HUES64 (cell line): ENCODE measurements at regions not wholly inside any gene's neighbourhood (a gene's known extent, or its start where the extent isn't known, plus 50 kb on each side); places are given as distances from the start of the nearest gene placed in this dataset.

ENCODE experiments used
- H3K27ac ChIP-seq: 2 replicates; pipeline ENCODE4 v1.7.0; 2013; ENCODE audit warnings: low read depth, low read length, inconsistent platforms
- H3K27me3 ChIP-seq: 2 replicates; pipeline ENCODE4 v1.6.1; 2013; ENCODE audit warnings: mild to moderate bottlenecking, low read length; ENCODE audit not compliant: insufficient read depth
- H3K36me3 ChIP-seq: 2 replicates; pipeline ENCODE4 v1.6.1; 2013; ENCODE audit warnings: mild to moderate bottlenecking, low read length; ENCODE audit not compliant: insufficient read depth
- H3K4me1 ChIP-seq: 2 replicates; pipeline ENCODE4 v1.6.1; 2013; ENCODE audit warnings: mild to moderate bottlenecking, low read length, moderate library complexity; ENCODE audit not compliant: insufficient read depth
- H3K4me3 ChIP-seq: 2 replicates; pipeline ENCODE4 v1.5.1; 2013; ENCODE audit warnings: mild to moderate bottlenecking, low read length, moderate library complexity
- H3K9ac ChIP-seq: 2 replicates; pipeline ENCODE4 v1.6.1; 2013; ENCODE audit warnings: mild to moderate bottlenecking, low read depth, low read length
- H3K9me3 ChIP-seq: 2 replicates; pipeline ENCODE4 v1.6.1; 2013; ENCODE audit warnings: low read depth, low read length; ENCODE audit not compliant: insufficient read depth
- WGBS: fragments of 150-250, 120-280 bp; methylation state at CpG from one replicate; pipeline ENCODE4 v1.1.7; 2013; ENCODE audit warnings: missing lambda C conversion rate; 5-methylcytosine and 5-hydroxymethylcytosine counted together

GRCh38 chr6:23498013-23498412 lies 628.0 kb upstream of the NRSN1 start:
- H3K36me3 ChIP-seq: no peaks in the 10 kb centered on the region
- 93% methylated on average over 4 of the region's 4 CpGs for WGBS
- H3K27me3 ChIP-seq: no peaks in the 10 kb centered on the region
- no peak overlapping the region for H3K9ac ChIP-seq
- H3K9me3 ChIP-seq: no peaks in the 10 kb centered on the region
- H3K27ac ChIP-seq: no peak overlapping the region
- H3K4me1 ChIP-seq: no peaks in the 10 kb centered on the region
- no peak overlapping the region for H3K4me3 ChIP-seq

- no peaks in the 10 kb centered on the region for H3K9me3 ChIP-seq
- H3K27ac ChIP-seq: no peak overlapping the region
- H3K4me1 ChIP-seq: no peaks in the 10 kb centered on the region
- no CpG with 5 or more reads among the region's 1 CpG for WGBS
- H3K9ac ChIP-seq: no peak overlapping the region
- no peak overlapping the region for H3K4me3 ChIP-seq
- H3K27me3 ChIP-seq: no peaks in the 10 kb centered on the region
- no peaks in the 10 kb centered on the region for H3K36me3 ChIP-seq
Observed at GRCh38 chr6:23499549-23499948, 626.5 kb upstream of the NRSN1 start.

GRCh38 chr6:23503173-23503572 lies 622.8 kb upstream of the NRSN1 start:
- H3K36me3 ChIP-seq: no peaks in the 10 kb centered on the region
- 100% methylated on average over 1 of the region's 1 CpG for WGBS
- no peak overlapping the region for H3K27ac ChIP-seq
- no peaks in the 10 kb centered on the region for H3K27me3 ChIP-seq
- no peak overlapping the region for H3K9ac ChIP-seq
- no peaks in the 10 kb centered on the region for H3K9me3 ChIP-seq
- no peak overlapping the region for H3K4me3 ChIP-seq
- H3K4me1 ChIP-seq: no peaks in the 10 kb centered on the region

DNA sequence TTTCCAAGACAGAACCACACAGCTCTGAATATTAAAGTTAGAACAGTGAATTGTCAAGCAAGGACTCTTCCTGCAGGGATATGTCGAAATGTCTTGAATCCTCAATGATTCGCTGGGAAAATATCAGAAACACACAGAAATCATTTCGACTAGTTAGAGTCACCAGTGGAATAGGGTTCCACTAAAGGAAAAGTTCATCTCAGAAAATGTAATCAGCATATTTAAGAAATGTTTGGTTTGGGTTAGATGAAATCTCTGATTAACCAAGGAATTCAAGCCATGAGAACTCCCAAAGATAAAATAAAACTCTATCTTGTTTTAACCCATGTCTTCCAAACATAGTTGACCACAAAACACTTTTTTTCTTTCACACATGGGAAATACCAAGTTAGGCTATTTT lies 621.0 kb upstream of the NRSN1 start:
- no peak overlapping the region for H3K9ac ChIP-seq
- no peak overlapping the region for H3K4me3 ChIP-seq
- no peaks in the 10 kb centered on the region for H3K9me3 ChIP-seq
- WGBS: 96% methylated on average over 3 of the region's 3 CpGs
- H3K36me3 ChIP-seq: no peaks in the 10 kb centered on the region
- no peak overlapping the region for H3K27ac ChIP-seq
- H3K27me3 ChIP-seq: no peaks in the 10 kb centered on the region
- H3K4me1 ChIP-seq: 0 out of 2 replicates have a peak, but pooled peaks cover 1% of the 10 kb centered on the region

- H3K36me3 ChIP-seq: no peaks in the 10 kb centered on the region
- H3K27ac ChIP-seq: no peak overlapping the region
- no peaks in the 10 kb centered on the region for H3K9me3 ChIP-seq
- H3K27me3 ChIP-seq: no peaks in the 10 kb centered on the region
- H3K9ac ChIP-seq: no peak overlapping the region
- peaks cover 16% of the 10 kb centered on the region for H3K4me1 ChIP-seq
- H3K4me3 ChIP-seq: no peak overlapping the region
- WGBS: no CpG with 5 or more reads among the region's 2 CpGs
Observed at GRCh38 chr6:23510778-23511510, 615.1 kb upstream of the NRSN1 start.

DNA sequence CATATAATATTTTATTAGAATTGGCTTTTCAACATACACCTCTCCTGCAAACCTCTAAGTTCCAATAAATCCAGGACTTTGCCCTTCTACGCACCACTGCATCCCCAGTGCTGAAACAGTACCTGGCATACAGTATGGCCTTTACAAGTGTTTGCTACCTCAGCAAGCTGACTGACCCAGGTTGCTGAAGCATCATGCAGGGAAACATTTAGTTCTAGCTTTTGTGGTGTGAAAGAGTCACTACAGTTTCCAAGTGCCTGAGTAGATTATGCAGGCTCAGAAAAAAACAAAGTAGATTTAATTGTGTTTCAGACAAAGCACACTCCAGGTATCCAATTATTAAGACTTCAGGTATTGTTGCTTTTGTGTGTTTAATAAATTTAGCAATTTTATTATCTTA lies 614.2 kb upstream of the NRSN1 start:
- H3K27me3 ChIP-seq: no peaks in the 10 kb centered on the region
- no peaks in the 10 kb centered on the region for H3K36me3 ChIP-seq
- H3K4me3 ChIP-seq: no peak overlapping the region
- H3K9ac ChIP-seq: no peak overlapping the region
- H3K27ac ChIP-seq: no peak overlapping the region
- 97% methylated on average over 1 of the region's 1 CpG for WGBS
- H3K4me1 ChIP-seq: peaks cover 16% of the 10 kb centered on the region
- H3K9me3 ChIP-seq: no peaks in the 10 kb centered on the region

DNA sequence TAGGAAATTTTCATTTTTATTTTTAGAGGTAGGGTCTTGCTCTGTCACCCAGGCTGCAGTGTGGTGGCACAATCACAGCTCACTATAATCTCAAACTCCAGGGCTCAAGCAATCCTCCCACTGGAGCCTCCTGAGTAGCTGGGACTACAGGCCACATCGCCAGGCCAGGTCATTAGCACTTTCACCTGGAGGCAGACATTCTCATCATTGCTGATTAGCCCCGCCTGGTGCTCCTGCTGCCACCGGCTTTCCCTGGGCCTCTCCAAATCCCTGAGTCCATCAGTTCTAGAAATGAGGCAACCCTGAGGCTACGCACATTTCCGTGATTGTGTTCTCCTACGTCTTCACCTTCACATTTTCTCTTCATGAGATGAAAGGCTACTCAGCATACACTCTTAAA lies 607.7 kb upstream of the NRSN1 start:
- no peak overlapping the region for H3K27ac ChIP-seq
- H3K27me3 ChIP-seq: no peaks in the 10 kb centered on the region
- no peak overlapping the region for H3K9ac ChIP-seq
- no peaks in the 10 kb centered on the region for H3K36me3 ChIP-seq
- peaks cover 10% of the 10 kb centered on the region; the same call in 1 of the 2 replicates for H3K4me1 ChIP-seq
- no peak overlapping the region for H3K4me3 ChIP-seq
- WGBS: 81% methylated on average over 6 of the region's 6 CpGs
- H3K9me3 ChIP-seq: no peaks in the 10 kb centered on the region

DNA sequence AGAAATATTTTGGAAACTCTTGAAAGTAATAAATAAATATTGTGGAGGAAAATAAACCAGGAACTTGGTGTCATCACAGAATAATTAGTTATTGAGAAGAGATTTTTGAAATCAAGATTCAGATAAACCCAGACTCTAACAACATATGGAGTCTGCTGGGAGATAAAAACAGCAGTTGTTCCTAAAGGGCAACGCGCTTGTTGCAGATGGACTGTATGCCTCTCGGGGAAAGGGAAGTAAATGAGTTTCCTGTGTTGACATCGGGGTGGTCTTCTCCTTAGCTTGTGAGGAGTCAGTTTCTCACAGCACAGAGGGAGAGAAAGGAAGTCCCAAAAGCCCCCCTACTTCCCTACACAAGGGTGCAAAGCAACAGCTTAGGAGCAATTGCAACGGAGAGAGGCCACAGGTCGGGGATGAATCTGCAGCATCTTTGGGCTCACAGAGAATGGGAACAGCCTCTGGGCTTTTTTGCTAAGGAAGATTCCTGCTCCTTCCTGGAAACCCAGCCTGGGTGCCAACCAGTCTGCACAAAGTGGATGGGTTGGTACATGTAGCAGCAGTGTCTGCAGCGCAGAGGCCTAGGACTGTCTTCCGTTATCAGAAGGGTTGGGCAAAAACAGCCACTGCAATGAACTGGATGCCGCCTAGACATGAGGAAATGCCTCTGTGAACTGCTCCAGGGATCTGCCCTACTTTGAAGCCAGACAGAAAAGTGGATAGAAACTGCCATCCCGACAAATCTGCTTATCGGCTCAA lies 603.0 kb upstream of the NRSN1 start:
- Histone ChIP-seq H3K9ac (no peak overlapping the region), H3K9me3 (no peaks in the 10 kb centered on the region), H3K4me1 (peaks cover 10% of the 10 kb centered on the region; the same call in 1 of the 2 replicates), H3K4me3 (no peak overlapping the region), H3K36me3 (no peaks in the 10 kb centered on the region), H3K27ac (no peak overlapping the region), H3K27me3 (no peaks in the 10 kb centered on the region)
- WGBS: 93% methylated on average over 11 of the region's 11 CpGs

GRCh38 chr6:23523771-23524170 lies 602.2 kb upstream of the NRSN1 start:
- no CpG with 5 or more reads among the region's 2 CpGs for WGBS
- Histone ChIP-seq H3K9me3 (no peaks in the 10 kb centered on the region), H3K4me1 (peaks cover 10% of the 10 kb centered on the region; the same call in 1 of the 2 replicates), H3K36me3 (no peaks in the 10 kb centered on the region), H3K27me3 (no peaks in the 10 kb centered on the region), H3K9ac (no peak overlapping the region), H3K4me3 (no peak overlapping the region), H3K27ac (no peak overlapping the region)

- Histone ChIP-seq H3K4me3 (no peak overlapping the region), H3K36me3 (no peaks in the 10 kb centered on the region), H3K27ac (no peak overlapping the region), H3K4me1 (peaks cover 10% of the 10 kb centered on the region; the same call in 1 of the 2 replicates), H3K9me3 (no peaks in the 10 kb centered on the region), H3K9ac (no peak overlapping the region), H3K27me3 (no peaks in the 10 kb centered on the region)
Observed at GRCh38 chr6:23524548-23524947, 601.5 kb upstream of the NRSN1 start.

- 93% methylated on average over 5 of the region's 5 CpGs for whole genome bisulfite sequencing
Observed at GRCh38 chr6:23526526-23526925, 599.5 kb upstream of the NRSN1 start.

More at GRCh38 chr6:23526526-23526925, 599.5 kb upstream of the NRSN1 start:
- no peak overlapping the region for H3K27ac ChIP-seq
- no peaks in the 10 kb centered on the region for H3K27me3 ChIP-seq
- peaks cover 10% of the 10 kb centered on the region; the same call in 1 of the 2 replicates for H3K4me1 ChIP-seq
- no peaks in the 10 kb centered on the region for H3K9me3 ChIP-seq
- no peak overlapping the region for H3K4me3 ChIP-seq
- no peak overlapping the region for H3K9ac ChIP-seq
- no peaks in the 10 kb centered on the region for H3K36me3 ChIP-seq
